Muscle of back (tissue), 3 donors: ENCODE measurements at regions not wholly inside any gene's neighbourhood (a gene's known extent, or its start where the extent isn't known, plus 50 kb on each side); places are given as distances from the start of the nearest gene placed in this dataset.
"Not testable (repeated sequence)": the region's sequence is repeated elsewhere in the genome, so short reads cannot be mapped to it uniquely, and the experiment has no call there.

Source experiments
- DNase-seq, 3 donors: peaks; one replicate each; pipeline versions ENCODE4 v3.0.0 to v3.0.0-alpha.2; 2013

GRCh38 chr9:19651681-19652080 is 137.2 kb downstream of the SLC24A2 start:
- no peak for DNase-seq

GRCh38 chr9:19650312-19650711 is 138.5 kb downstream of the SLC24A2 start:
- no peak for DNase-seq

DNA sequence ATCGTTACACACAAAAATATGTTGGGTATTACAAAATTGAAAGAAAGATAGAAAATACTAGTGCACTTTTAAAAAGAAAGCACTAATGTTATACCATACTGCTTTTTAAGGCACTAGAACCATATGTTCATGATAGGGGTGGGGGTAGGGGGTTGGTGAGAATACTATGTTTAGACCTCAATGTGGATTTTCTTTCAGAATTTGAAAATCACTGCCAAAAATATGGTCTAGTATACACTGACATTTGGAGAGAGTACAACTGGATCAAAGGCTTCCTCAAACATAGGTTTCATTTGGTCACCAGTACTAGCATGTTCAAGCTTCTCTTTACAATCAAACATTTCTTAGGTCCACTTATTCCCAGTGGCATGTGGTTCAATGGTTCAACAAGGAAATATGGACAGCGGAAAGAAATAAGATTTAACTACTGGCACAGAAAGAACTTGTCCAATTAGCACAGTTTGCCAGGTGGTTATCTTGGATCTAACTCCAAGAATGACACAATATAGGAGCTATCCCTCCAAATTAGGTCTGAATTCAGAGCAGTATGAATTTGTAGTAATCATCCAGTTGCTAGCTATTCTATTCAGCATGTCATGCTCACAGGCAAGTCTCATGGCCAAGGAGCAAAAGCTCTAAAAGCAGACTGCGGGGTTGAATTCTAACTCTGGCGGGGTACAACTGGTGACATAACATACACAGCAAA is 139.3 kb downstream of the SLC24A2 start:
- no peak for DNase-seq

DNA sequence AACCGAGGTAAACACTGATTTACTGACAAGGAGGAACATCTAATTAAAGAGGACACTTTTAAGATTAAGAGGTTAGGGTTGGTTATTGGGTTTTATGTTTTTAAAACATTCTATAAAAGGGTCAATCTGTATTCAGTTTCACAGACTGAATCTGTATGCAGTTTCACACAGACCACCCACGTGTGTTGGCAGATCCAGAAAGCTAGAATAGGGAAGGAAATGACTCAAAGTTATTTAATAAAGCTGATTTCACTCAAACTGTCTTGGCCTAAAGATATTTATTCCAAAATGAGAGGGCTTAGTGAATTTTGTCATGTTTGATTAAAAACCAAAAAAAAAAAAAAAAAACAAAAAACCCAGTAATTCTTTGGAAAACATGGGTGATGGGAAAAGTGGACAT is 140.2 kb downstream of the SLC24A2 start:
- DNase-seq = no peak

DNA sequence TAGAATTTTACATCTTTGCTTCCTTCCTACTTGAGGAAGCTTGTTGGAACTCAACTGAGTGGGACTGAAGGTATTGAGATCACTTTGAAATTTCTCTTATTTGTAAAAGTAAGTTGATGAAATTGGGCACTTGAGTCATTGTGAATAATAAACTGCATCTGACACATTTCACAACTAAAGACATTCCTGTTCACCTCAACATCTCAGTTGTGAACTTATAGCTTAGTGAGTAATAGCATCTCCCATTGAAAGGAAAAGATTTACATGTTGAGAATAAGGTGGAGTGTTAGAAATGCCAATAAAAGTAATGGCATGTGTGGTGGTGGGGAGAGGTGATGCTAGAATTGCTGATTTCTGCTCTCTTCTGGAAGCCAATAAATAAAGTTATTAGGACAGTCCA is 145.0 kb downstream of the SLC24A2 start:
- DNase-seq = no peak

- no peak for DNase-seq
These were observed 146.6 kb downstream of the SLC24A2 start for GRCh38 chr9:19642256-19642655.

- DNase-seq = no peak
These were observed 147.8 kb downstream of the SLC24A2 start for GRCh38 chr9:19641046-19641445.

- DNase-seq = no peak
These were observed 148.8 kb downstream of the SLC24A2 start for GRCh38 chr9:19640014-19640413.

GRCh38 chr9:19637084-19637483 is 151.8 kb downstream of the SLC24A2 start:
- DNase-seq = no peak

- DNase-seq = no peak
These were observed 154.0 kb downstream of the SLC24A2 start for GRCh38 chr9:19634881-19635280.

DNA sequence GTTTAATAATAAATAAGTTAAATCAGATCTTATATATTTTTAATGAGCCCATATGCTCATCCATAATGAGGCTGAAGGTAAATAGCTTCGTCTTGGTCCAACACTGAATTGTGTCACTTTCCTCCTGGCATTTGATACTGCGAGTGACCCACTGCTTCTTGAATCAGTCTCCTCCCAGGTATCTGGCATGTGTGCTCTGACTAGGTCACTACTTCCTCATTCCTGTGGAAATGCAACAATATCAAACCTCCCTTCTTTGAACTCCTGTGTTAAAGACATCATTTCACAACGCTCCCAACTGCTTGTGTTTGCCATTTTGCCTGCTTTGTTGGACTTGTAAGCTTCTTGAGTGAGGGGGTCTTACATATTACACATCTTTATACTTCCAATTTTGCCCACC is 157.7 kb downstream of the SLC24A2 start:
- no peak for DNase-seq

- DNase-seq = no peak
These were observed 158.1 kb downstream of the SLC24A2 start for GRCh38 chr9:19630760-19631159.

DNA sequence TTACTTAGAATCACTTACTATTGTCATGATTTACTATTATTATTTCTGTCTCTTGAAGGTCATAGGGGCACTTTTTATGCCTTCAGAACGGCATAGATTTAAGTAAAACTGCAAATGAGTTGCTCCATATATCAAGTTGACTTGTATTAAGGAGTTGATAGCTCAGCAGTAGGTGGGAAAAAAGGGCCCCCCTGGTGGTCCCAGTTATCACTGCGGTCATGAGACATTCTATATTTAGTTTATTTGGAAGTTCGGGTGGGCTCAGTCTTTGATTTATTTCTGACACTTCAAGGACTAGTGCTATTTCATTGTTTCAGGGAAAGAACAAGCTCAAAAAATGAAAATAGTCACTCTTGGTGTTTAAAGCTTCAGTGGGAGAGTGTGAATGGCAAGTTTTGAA is 159.3 kb downstream of the SLC24A2 start:
- no peak for DNase-seq

DNA sequence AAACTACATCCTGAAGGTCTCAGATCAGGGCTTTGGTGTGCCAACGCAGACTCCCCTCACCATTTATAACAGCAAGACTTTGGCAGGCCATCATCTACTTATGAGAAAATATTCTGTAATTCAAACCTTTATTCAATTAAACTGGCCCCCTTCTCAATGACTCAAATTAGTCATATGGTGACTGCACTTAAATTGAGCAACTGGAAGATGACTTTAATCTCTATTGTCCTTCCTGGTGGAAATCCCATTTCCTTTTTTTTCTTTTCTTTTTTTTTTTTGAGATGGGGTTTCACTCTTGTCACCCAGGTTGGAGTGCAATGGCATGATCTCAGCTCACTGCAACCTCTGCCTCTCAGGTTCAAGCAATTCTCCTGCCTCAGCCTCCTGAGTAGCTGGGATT is 163.4 kb downstream of the SLC24A2 start:
- not testable (repeated sequence) for DNase-seq

DNA sequence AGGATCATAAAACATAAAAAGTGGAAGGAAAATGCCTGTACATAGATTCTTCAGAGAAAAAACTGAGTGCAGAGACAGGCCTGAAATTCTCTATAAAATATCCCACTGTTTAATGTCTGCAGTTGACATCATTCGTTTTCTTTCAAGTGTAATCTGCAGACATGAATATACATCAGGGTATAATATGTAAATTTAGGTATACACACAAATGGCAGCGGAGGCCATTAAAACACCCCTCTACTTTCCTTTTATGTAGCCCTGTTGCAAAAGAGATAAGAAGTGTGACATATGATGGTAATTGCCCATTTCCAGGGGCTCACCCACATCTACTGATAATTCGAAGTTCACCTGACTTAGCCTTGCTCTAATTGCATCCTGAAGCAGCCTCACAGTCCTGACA is 164.3 kb downstream of the SLC24A2 start:
- no peak for DNase-seq

- DNase-seq = no peak
These were observed 164.9 kb downstream of the SLC24A2 start for GRCh38 chr9:19623941-19624340.

- DNase-seq = no peak
These were observed 168.5 kb downstream of the SLC24A2 start for GRCh38 chr9:19620326-19620725.

DNA sequence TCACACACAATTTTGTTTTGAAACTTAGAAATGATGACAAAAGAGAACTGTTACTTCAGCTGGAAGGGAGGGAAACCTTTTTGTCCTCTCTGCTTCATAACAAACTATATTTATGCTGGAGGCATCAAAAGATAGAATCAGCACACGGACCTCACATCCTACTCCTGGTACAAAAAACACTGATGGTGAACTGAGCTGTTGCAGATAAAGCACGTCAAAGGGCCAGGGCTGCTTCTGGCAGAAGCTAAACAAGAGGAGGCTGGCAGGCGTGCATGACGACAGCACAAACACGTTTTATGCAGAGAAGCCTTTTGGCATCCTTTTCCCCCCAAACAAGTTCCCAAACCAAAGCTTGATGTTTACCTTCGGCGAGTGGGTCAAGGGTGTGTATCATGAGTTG is 169.6 kb downstream of the SLC24A2 start:
- no peak for DNase-seq

DNA sequence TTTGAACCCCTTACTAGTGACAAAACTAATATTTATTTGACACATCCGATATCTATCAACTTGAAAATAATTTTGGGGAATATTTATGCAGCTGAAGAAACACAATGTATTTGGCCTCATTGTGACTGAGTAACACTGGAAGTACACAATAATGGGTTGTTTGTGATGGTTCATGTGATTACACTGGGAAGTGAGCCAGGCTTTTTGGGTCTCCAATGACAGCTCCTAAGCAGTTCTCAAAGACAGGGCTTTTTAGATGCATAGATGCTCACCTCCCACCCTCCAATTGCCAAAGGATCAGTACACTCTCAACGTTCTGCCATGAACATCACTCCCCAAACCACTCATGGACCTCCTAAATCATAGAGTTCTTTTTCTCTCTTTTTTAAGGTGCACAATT is 170.0 kb downstream of the SLC24A2 start:
- DNase-seq = no peak

DNA sequence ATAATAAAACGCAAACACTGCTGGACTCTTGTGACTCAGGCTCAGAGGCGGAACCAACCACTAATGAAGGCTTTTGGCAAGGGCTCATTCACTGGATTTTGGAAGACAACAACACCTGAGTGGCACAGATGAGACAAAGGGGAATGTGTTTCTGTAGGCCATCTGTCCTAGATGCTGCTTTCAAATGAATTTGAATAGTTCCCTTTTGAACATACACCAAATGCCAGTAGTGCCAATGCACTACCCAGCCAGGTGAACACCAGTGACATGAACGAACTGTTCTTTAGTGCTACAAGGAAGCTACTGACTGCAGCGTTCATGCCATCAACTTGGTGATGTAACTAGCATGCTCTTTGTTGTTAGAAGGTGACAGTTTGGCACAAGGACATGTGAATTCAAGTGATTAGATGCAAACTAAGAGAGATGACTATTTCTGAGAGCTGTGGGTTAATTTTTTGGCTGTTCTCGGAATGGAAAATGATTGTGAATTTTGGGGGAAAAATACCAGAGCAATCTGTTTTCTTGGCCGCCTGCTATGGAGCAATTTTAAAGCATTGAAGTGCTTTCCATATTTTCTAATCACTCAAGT is 173.7 kb downstream of the SLC24A2 start:
- no peak for DNase-seq

DNA sequence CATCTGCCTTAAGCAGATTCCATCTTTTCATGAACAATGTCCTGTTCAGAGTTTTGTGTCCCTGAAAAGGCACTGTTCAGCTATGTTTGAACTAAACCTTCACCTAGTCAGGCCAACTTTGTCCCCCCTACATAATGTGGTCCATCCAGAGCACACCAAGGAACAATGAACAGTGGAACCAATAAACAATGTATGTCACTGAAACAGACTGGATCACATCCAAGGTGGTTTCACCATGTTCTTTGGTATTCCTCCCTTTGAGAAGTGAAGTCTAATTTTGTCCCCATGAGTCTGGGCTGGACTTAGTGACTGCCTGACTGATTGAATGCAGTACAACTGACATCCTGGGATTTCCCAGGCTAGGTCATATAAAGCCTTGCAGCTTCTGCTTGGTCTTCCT is 174.5 kb downstream of the SLC24A2 start:
- no peak for DNase-seq

DNA sequence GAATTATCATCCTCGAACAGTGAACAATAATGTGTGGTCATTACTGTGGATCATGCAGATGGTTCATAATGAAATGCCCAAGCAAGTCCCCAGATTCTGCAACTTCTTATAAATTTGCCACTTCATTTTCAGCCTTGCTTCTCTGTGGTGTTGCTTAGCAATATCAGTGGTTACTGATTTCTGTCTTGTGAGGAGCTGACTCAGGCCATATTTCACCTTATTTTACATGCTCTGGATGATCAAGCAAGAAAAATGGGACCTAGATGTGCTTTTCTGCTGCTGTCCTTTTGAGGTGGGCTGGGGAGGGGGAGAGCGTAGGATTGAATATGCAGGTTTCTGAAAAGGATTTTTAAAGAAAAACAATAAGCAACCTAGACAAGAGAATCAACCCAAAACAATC is 188.3 kb downstream of the SLC24A2 start:
- DNase-seq = no peak

DNA sequence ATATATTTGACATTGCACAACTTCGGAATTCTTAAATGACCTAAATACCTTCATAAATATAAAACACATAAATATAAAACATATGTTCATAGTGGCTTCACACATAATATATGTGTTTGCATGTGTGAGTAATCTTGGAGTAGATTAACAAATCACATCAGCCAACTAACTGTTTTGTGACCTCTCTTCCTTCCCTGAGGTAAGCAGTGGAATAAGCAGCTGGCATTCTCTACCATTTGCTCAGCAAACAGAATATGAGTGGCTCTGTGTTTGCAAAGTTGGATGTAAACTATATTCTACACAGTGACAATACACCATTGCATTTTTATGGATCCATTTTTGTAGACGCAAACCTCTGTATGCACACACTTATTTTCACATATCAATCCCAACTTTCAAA is 189.9 kb downstream of the ACER2 start:
- peak in 1 of 3 donors; percentile 4 for DNase-seq

GRCh38 chr9:19597176-19597575 is 188.4 kb downstream of the ACER2 start:
- DNase-seq = no peak
